ENCODE measurements at regions not wholly inside any gene's neighbourhood (a gene's known extent, or its start where the extent isn't known, plus 50 kb on each side); places are given as distances from the start of the nearest gene placed in this dataset.

DNA sequence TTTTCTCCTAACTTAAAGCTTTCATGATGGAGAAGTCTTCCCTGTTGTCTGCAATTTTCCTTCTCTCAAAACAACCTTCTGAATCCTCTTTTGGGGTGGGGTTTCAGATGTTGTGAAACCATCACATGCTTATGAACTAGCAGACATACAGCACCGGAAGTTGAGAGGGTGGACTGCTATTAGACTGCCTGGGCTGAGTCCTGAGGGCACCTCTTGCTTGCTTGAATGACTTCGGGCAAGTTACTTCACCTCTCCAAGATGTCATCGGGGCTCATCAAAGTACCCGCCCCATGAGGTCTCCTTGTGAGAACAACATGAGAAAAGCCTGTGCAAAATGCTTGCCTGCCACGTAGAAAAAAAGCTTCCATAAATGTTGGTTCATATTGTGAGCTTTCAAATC, 89.6 kb downstream of the CCDC185 start:
- peaks cover 0 to 5% (median 0%) of the 10 kb centered on the region in 7 donors for H3K9me3 Mint-ChIP-seq
- no peaks in the 10 kb centered on the region for H3K36me3 Mint-ChIP-seq
- peaks cover 7 to 26% (median 25%) of the 10 kb centered on the region in 3 donors for H3K27me3 Mint-ChIP-seq (ENCODE audit: low read depth in 3 of 3)
- H4K20me1 ChIP-seq (ENCODE audit: insufficient read depth, low read length), result no peaks in the 10 kb centered on the region
- no peak overlapping the region for H3K4me3 Mint-ChIP-seq
- H3K9ac ChIP-seq (ENCODE audit: insufficient read depth, low read length, poor library complexity, severe bottlenecking), result no peak overlapping the region
- no peaks in the 10 kb centered on the region for H3K36me3 ChIP-seq (replicated peaks in 1 of 2; ENCODE audit: control insufficient read depth in 1 of 2, insufficient read depth in 2 of 2, low read length in 2 of 2)
- no peaks in the 10 kb centered on the region for H3K79me2 ChIP-seq (ENCODE audit: insufficient read depth, low read length)
- no peak overlapping the region for H3K4me2 ChIP-seq (replicated peaks; ENCODE audit: extremely low read depth, low read length, poor library complexity, severe bottlenecking)
- H3K9me3 ChIP-seq (replicated peaks in 1 of 2; ENCODE audit: control insufficient read depth in 1 of 2, insufficient read depth in 1 of 2, low read length in 2 of 2), result no peaks in the 10 kb centered on the region
- H3K27ac Mint-ChIP-seq, result no peak overlapping the region
- no peak overlapping the region for H3K27ac ChIP-seq (ENCODE audit: low read depth in 1 of 2, low read length in 2 of 2)
- DNase-seq, result peak in 2 of 3 donors; percentile 1 to 20
- peaks cover 7% of the 10 kb centered on the region in 2 donors for H3K4me1 ChIP-seq (ENCODE audit: control insufficient read depth in 1 of 2, insufficient read depth in 2 of 2, low read length in 2 of 2)
- peaks cover 8% of the 10 kb centered on the region for H3K4me1 Mint-ChIP-seq
- H2AFZ ChIP-seq (ENCODE audit: insufficient read depth, low read depth, low read length, poor library complexity, severe bottlenecking), result peak overlapping the region; percentile 45
- H3K27me3 ChIP-seq (ENCODE audit: control insufficient read depth in 2 of 2, insufficient read depth in 2 of 2, low read length in 2 of 2), result peaks cover 0 to 12% of the 10 kb centered on the region in 2 donors
- intact Hi-C loops (cut with micrococcal nuclease), result no loop called here
- WGBS (ENCODE audit: insufficient coverage), result 73% methylated on average over 3 of the region's 5 CpGs
- no peak overlapping the region for H3K4me3 ChIP-seq (replicated peaks in 1 of 3; ENCODE audit: low read depth in 2 of 3, low read length in 3 of 3)
- TF ChIP-seq, protein P1, sequence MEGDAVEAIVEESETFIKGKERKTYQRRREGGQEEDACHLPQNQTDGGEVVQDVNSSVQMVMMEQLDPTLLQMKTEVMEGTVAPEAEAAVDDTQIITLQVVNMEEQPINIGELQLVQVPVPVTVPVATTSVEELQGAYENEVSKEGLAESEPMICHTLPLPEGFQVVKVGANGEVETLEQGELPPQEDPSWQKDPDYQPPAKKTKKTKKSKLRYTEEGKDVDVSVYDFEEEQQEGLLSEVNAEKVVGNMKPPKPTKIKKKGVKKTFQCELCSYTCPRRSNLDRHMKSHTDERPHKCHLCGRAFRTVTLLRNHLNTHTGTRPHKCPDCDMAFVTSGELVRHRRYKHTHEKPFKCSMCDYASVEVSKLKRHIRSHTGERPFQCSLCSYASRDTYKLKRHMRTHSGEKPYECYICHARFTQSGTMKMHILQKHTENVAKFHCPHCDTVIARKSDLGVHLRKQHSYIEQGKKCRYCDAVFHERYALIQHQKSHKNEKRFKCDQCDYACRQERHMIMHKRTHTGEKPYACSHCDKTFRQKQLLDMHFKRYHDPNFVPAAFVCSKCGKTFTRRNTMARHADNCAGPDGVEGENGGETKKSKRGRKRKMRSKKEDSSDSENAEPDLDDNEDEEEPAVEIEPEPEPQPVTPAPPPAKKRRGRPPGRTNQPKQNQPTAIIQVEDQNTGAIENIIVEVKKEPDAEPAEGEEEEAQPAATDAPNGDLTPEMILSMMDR (IDR thresholded peaks at IDR 0.05), result no peak

DNA sequence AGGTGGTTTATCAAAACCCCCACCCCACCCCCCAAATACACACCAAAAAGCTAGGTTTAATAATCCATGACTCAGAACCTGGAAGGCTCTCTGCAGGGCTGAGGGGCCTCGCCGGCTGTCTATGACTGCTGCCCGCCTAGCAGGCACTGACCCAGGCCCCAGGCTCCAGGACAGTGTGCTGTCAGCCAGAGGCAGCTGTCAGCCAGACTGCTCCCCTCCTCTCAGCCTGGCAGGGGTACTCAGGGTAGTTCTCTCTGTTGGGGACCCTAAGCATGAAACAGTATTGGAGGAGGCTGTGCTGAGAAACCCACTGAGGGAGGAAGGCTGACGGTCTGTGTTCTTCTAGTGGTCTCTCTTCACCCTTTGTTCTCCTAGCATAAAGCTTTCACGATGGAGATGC, 90.3 kb downstream of the CCDC185 start:
- peaks cover 8% of the 10 kb centered on the region for H3K4me1 Mint-ChIP-seq
- peaks cover 0 to 5% (median 0%) of the 10 kb centered on the region in 7 donors for H3K9me3 Mint-ChIP-seq
- no peaks in the 10 kb centered on the region for H3K9me3 ChIP-seq (replicated peaks in 1 of 2; ENCODE audit: control insufficient read depth in 1 of 2, insufficient read depth in 1 of 2, low read length in 2 of 2)
- no peak for DNase-seq
- H4K20me1 ChIP-seq (ENCODE audit: insufficient read depth, low read length), result no peaks in the 10 kb centered on the region
- peaks cover 7 to 26% (median 25%) of the 10 kb centered on the region in 3 donors for H3K27me3 Mint-ChIP-seq (ENCODE audit: low read depth in 3 of 3)
- H3K27ac ChIP-seq (ENCODE audit: low read depth in 1 of 2, low read length in 2 of 2), result no peak overlapping the region
- no peak overlapping the region for H3K4me3 Mint-ChIP-seq
- WGBS (ENCODE audit: insufficient coverage), result 88% methylated on average over 3 of the region's 5 CpGs
- intact Hi-C loops (cut with micrococcal nuclease), result no loop called here
- H3K27me3 ChIP-seq (ENCODE audit: control insufficient read depth in 2 of 2, insufficient read depth in 2 of 2, low read length in 2 of 2), result peaks cover 0 to 12% of the 10 kb centered on the region in 2 donors
- H3K9ac ChIP-seq (ENCODE audit: insufficient read depth, low read length, poor library complexity, severe bottlenecking), result no peak overlapping the region
- no peak overlapping the region for H2AFZ ChIP-seq (ENCODE audit: insufficient read depth, low read depth, low read length, poor library complexity, severe bottlenecking)
- no peaks in the 10 kb centered on the region for H3K79me2 ChIP-seq (ENCODE audit: insufficient read depth, low read length)
- H3K4me2 ChIP-seq (replicated peaks; ENCODE audit: extremely low read depth, low read length, poor library complexity, severe bottlenecking), result no peak overlapping the region
- no peak overlapping the region for H3K4me3 ChIP-seq (replicated peaks in 1 of 3; ENCODE audit: low read depth in 2 of 3, low read length in 3 of 3)
- H3K4me1 ChIP-seq (ENCODE audit: control insufficient read depth in 1 of 2, insufficient read depth in 2 of 2, low read length in 2 of 2), result peaks cover 7% of the 10 kb centered on the region in 2 donors
- H3K36me3 ChIP-seq (replicated peaks in 1 of 2; ENCODE audit: control insufficient read depth in 1 of 2, insufficient read depth in 2 of 2, low read length in 2 of 2), result no peaks in the 10 kb centered on the region
- TF ChIP-seq, protein P1 (IDR thresholded peaks at IDR 0.05), result no peak
- H3K27ac Mint-ChIP-seq, result peak overlapping the region in 1 of 7 donors; percentile 7
- no peaks in the 10 kb centered on the region for H3K36me3 Mint-ChIP-seq
